Breast epithelium (tissue), 4 donors: ENCODE measurements at regions not wholly inside any gene's neighbourhood (a gene's known extent, or its start where the extent isn't known, plus 50 kb on each side); places are given as distances from the start of the nearest gene placed in this dataset.

Source experiments
- DNase-seq, 2 donors: peaks; one replicate each; pipeline ENCODE4 v3.0.0-alpha.2; 2019; ENCODE audit warnings: low spot score in 2 of 2
- H3K27ac ChIP-seq, 2 donors: fragments of 200-600 bp; sonication (generic) in 1 of 2; one replicate each; pipeline ENCODE4 v1.5.1; 2016 to 2019; ENCODE audit warnings: mild to moderate bottlenecking in 1 of 2
- H3K27me3 ChIP-seq, 2 donors: fragments of 200-600 bp; sonication (generic) in 1 of 2; one replicate each; pipeline versions ENCODE4 v1.5.1 to v1.6.0; 2017 to 2019; ENCODE audit warnings: control low read depth in 1 of 2, mild to moderate bottlenecking in 1 of 2
- H3K36me3 ChIP-seq: fragments of 200-600 bp; one replicate; pipeline ENCODE4 v1.5.1; 2019
- H3K4me1 ChIP-seq, 2 donors: fragments of 200-600 bp; sonication (generic); one replicate each; pipeline ENCODE4 v1.5.1; 2016 to 2019; ENCODE audit warnings: control low read depth in 1 of 2
- H3K4me3 ChIP-seq, 3 donors: fragments of 200-600 bp; sonication (generic); 1 replicate in 2 of 3; 2 replicates in 1 of 3; pipeline ENCODE4 v1.5.1; 2016 to 2019; ENCODE audit warnings: mild to moderate bottlenecking in 3 of 3, moderate library complexity in 2 of 3
- H3K9me3 ChIP-seq, 2 donors: fragments of 200-600 bp; sonication (generic) in 1 of 2; one replicate each; pipeline ENCODE4 v1.5.1; 2016 to 2019; ENCODE audit warnings: control low read depth in 1 of 2
- CTCF ChIP-seq, 3 donors: fragments of 450-650 bp; IDR thresholded peaks; one replicate each; pipeline ENCODE4 v1.5.1; 2016 to 2017; ENCODE audit warnings: antibody characterized with exemption in 3 of 3, mild to moderate bottlenecking in 3 of 3, moderate library complexity in 3 of 3
- POLR2A ChIP-seq: fragments of 450-650 bp; IDR thresholded peaks from one replicate; pipeline ENCODE4 v1.6.1; 2016; ENCODE audit warnings: antibody characterized with exemption, mild to moderate bottlenecking, moderate library complexity
- POLR2AphosphoS5 ChIP-seq, 3 donors: sonication (generic); formaldehyde crosslinking; IDR thresholded peaks; one replicate each; pipeline ENCODE4 v1.6.1; 2017; ENCODE audit warnings: antibody characterized with exemption in 3 of 3
- intact Hi-C: fragments of 100-400 bp; cut with DNase I; formaldehyde crosslinking; loops from one replicate; pipeline ENCODE4 v1.15.1; 2023; ENCODE audit warnings: low total_unique reads

- no peak for TF ChIP-seq POLR2A
- Histone ChIP-seq H3K9me3 (no peaks in the 10 kb centered on the region), H3K27ac (no peak overlapping the region), H3K4me3 (no peak overlapping the region), H3K4me1 (no peaks in the 10 kb centered on the region), H3K27me3 (no peaks in the 10 kb centered on the region), H3K36me3 (no peaks in the 10 kb centered on the region)
- peak in 1 of 2 donors; percentile 9 for DNase-seq
- intact Hi-C loops: no loop called here
Observed at GRCh38 chr10:47058032-47058702, 146.9 kb downstream of the PTPN20 start.

- intact Hi-C loops: no loop called here
- Histone ChIP-seq H3K27me3 (no peaks in the 10 kb centered on the region), H3K4me1 (no peaks in the 10 kb centered on the region), H3K36me3 (no peaks in the 10 kb centered on the region), H3K9me3 (no peaks in the 10 kb centered on the region), H3K4me3 (no peak overlapping the region), H3K27ac (no peak overlapping the region)
- peak in 1 of 2 donors; percentile 34 for DNase-seq
- no peak for TF ChIP-seq POLR2A
- no peak for TF ChIP-seq CTCF (IDR thresholded peaks at IDR 0.05)
- TF ChIP-seq POLR2AphosphoS5 (IDR thresholded peaks at IDR 0.05): no peak
Observed at GRCh38 chr10:47058961-47059391, 147.7 kb downstream of the PTPN20 start.

GRCh38 chr10:47059606-47060311 is 148.5 kb downstream of the PTPN20 start:
- intact Hi-C loops: no loop called here

GRCh38 chr10:47060356-47060755 is 149.1 kb downstream of the PTPN20 start:
- no peak for TF ChIP-seq POLR2AphosphoS5 (IDR thresholded peaks at IDR 0.05)
- no peak for TF ChIP-seq CTCF (IDR thresholded peaks at IDR 0.05)
- no peak for TF ChIP-seq POLR2A
- Histone ChIP-seq H3K4me1 (no peaks in the 10 kb centered on the region), H3K27me3 (no peaks in the 10 kb centered on the region), H3K9me3 (no peaks in the 10 kb centered on the region), H3K36me3 (no peaks in the 10 kb centered on the region), H3K4me3 (no peak overlapping the region), H3K27ac (no peak overlapping the region)
- intact Hi-C loops: no loop called here
- DNase-seq: no peak

More at GRCh38 chr10:47059606-47060311, 148.5 kb downstream of the PTPN20 start:
- Histone ChIP-seq H3K27me3 (no peaks in the 10 kb centered on the region), H3K27ac (no peak overlapping the region), H3K9me3 (no peaks in the 10 kb centered on the region), H3K36me3 (no peaks in the 10 kb centered on the region), H3K4me3 (no peak overlapping the region), H3K4me1 (no peaks in the 10 kb centered on the region)
- TF ChIP-seq POLR2AphosphoS5 (IDR thresholded peaks at IDR 0.05) (no peak), CTCF (IDR thresholded peaks at IDR 0.05) (no peak), POLR2A (no peak)
- DNase-seq: no peak

- no peaks in the 10 kb centered on the region for H3K4me1 ChIP-seq
- no peak for DNase-seq
- no peak overlapping the region for H3K4me3 ChIP-seq
- intact Hi-C loops: no loop called here
- no peak overlapping the region for H3K27ac ChIP-seq
- H3K27me3 ChIP-seq: no peaks in the 10 kb centered on the region
- no peaks in the 10 kb centered on the region for H3K9me3 ChIP-seq
- TF ChIP-seq CTCF (IDR thresholded peaks at IDR 0.05) (no peak), POLR2A (no peak), POLR2AphosphoS5 (IDR thresholded peaks at IDR 0.05) (no peak)
- H3K36me3 ChIP-seq: no peaks in the 10 kb centered on the region
Observed at GRCh38 chr10:47060993-47061500, 149.8 kb downstream of the PTPN20 start.
